T-cell (primary cell): ENCODE measurements at regions not wholly inside any gene's neighbourhood (a gene's known extent, or its start where the extent isn't known, plus 50 kb on each side); places are given as distances from the start of the nearest gene placed in this dataset.

Experiments used
- ATAC-seq, 4 experiments: fragments of 200-7000 bp in 3 of 4; fragments of 150-1000 bp in 1 of 4; cut with Tn5 transposase; replicated peaks in 1 of 4; 1 replicate in 3 of 4; 2 replicates in 1 of 4; pipeline ENCODE4 v1.10.0; 2021; ENCODE audit warnings: moderate library complexity in 3 of 4, mild to moderate bottlenecking in 2 of 4, moderate number of reproducible peaks in 1 of 4
- CTCF ChIA-PET, 2 donors: fragments of 300-600 bp; sonication (Branson Sonifier 250); formaldehyde crosslinking; loops; one replicate each; lab custom pipeline; 2022; ENCODE audit warnings: antibody characterized with exemption in 2 of 2; lab: Charles Lee
- POLR2A ChIA-PET, 2 donors: fragments of 300-600 bp; sonication (Branson Sonifier 250); formaldehyde crosslinking; loops; one replicate each; lab custom pipeline; 2022; ENCODE audit warnings: antibody characterized with exemption in 2 of 2; lab: Charles Lee
- DNase-seq, 35 experiments: peaks; one replicate each; pipeline versions ENCODE4 v3.0.0 to v3.0.0-alpha.2; 2013 to 2023
- H3K27ac ChIP-seq: one replicate; pipeline ENCODE4 v1.5.1; 2013; ENCODE audit warnings: low read length
- H3K27me3 ChIP-seq, 2 experiments: replicated peaks in 1 of 2; 1 replicate in 1 of 2; 2 replicates in 1 of 2; pipeline versions ENCODE4 v1.6.1 to v1.7.0; 2013; ENCODE audit warnings: low read length in 1 of 2, mixed read lengths in 1 of 2; ENCODE audit not compliant: control insufficient read depth in 2 of 2, insufficient read depth in 2 of 2; ENCODE audit errors: extremely low read depth in 1 of 2
- H3K36me3 ChIP-seq, 2 donors: 1 replicate in 1 of 2; 2 replicates in 1 of 2; pipeline versions ENCODE4 v1.6.1 to v1.7.0; 2013; ENCODE audit warnings: low read length in 1 of 2; ENCODE audit not compliant: control insufficient read depth in 2 of 2, insufficient read depth in 1 of 2; ENCODE audit errors: extremely low read depth in 1 of 2
- H3K4me1 ChIP-seq, 2 experiments: 1 replicate in 1 of 2; 2 replicates in 1 of 2; pipeline versions ENCODE4 v1.6.1 to v1.7.0; 2013; ENCODE audit warnings: low read length in 2 of 2, mixed read lengths in 1 of 2; ENCODE audit not compliant: insufficient read depth in 2 of 2, control insufficient read depth in 1 of 2; ENCODE audit errors: extremely low read depth in 1 of 2
- H3K4me3 ChIP-seq, 2 donors: 1 replicate in 1 of 2; 2 replicates in 1 of 2; pipeline versions ENCODE4 v1.5.1 to v1.7.0; 2013; ENCODE audit warnings: mild to moderate bottlenecking in 2 of 2, low read length in 1 of 2, moderate library complexity in 1 of 2; ENCODE audit not compliant: control insufficient read depth in 1 of 2; ENCODE audit errors: extremely low read depth in 1 of 2
- H3K9me3 ChIP-seq: 2 replicates; pipeline ENCODE4 v1.7.0; 2013
- H3K27ac Mint-ChIP-seq, 2 donors: one replicate each; pipeline ENCODE4 v1.8.0; 2020 to 2021; ENCODE audit warnings: mild to moderate bottlenecking in 2 of 2, mixed read lengths in 2 of 2
- H3K27me3 Mint-ChIP-seq, 2 donors: one replicate each; pipeline ENCODE4 v1.8.0; 2021 to 2022; ENCODE audit warnings: mixed read lengths in 2 of 2
- H3K36me3 Mint-ChIP-seq: one replicate; pipeline ENCODE4 v1.8.0; 2021; ENCODE audit warnings: mixed read lengths
- H3K4me1 Mint-ChIP-seq, 3 donors: one replicate each; pipeline ENCODE4 v1.8.0; 2020 to 2022; ENCODE audit warnings: mixed read lengths in 3 of 3, mild to moderate bottlenecking in 1 of 3
- H3K4me3 Mint-ChIP-seq, 3 donors: one replicate each; pipeline ENCODE4 v1.8.0; 2020 to 2022; ENCODE audit warnings: mild to moderate bottlenecking in 3 of 3, mixed read lengths in 3 of 3, moderate library complexity in 3 of 3
- H3K9me3 Mint-ChIP-seq, 3 donors: one replicate each; pipeline ENCODE4 v1.8.0; 2020 to 2022; ENCODE audit warnings: mixed read lengths in 3 of 3
- whole genome bisulfite sequencing: methylation state at CpG from one replicate; pipeline ENCODE4 v1.1.5; 2013; ENCODE audit warnings: missing lambda C conversion rate; ENCODE audit not compliant: insufficient coverage; 5-methylcytosine and 5-hydroxymethylcytosine counted together

DNA sequence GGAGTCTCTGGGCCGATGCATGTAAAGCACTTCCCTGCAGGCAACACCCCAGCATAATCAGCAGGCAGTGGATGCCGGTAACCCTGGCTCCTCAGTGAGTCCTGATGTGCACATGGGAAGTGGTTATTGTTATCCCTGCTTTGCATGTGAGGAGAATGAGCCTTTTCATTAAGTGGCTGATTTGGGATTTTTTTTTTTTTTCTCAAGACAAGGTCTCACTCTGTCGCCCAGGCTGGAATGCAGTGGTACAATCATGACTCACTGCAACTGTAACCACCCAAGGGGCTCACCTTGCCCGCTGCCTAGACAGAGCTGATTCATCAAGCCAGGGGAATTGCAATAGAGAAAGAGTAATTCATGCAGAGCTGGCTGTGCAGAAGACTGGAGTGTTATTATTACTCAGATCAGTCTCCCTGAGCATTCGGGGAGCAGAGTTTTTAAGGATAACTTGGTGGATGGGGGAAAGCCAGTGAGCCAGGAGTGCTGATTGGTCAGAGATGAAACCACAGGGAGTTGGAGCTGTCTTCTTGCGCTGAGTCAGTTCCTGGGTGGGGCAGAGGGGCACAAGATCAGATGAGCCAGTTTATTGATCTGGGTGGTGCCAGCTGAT lies 95.4 kb downstream of the SOCS6 start:
- no peak for DNase-seq
- ATAC-seq, result no peak
- no peaks in the 10 kb centered on the region for H3K36me3 Mint-ChIP-seq
- no peak overlapping the region for H3K27ac Mint-ChIP-seq
- Histone ChIP-seq H3K27ac (no peak overlapping the region), H3K4me3 (no peak overlapping the region), H3K27me3 (no peaks in the 10 kb centered on the region), H3K9me3 (no peaks in the 10 kb centered on the region), H3K36me3 (no peaks in the 10 kb centered on the region), H3K4me1 (no peaks in the 10 kb centered on the region)
- POLR2A ChIA-PET, result no interaction called here
- no peaks in the 10 kb centered on the region for H3K9me3 Mint-ChIP-seq
- no peak overlapping the region for H3K4me3 Mint-ChIP-seq
- no peaks in the 10 kb centered on the region for H3K4me1 Mint-ChIP-seq
- H3K27me3 Mint-ChIP-seq, result peaks cover 0 to 3% of the 10 kb centered on the region in 2 donors
- CTCF ChIA-PET, result no interaction called here
- 76% methylated on average over 2 of the region's 6 CpGs for WGBS

DNA sequence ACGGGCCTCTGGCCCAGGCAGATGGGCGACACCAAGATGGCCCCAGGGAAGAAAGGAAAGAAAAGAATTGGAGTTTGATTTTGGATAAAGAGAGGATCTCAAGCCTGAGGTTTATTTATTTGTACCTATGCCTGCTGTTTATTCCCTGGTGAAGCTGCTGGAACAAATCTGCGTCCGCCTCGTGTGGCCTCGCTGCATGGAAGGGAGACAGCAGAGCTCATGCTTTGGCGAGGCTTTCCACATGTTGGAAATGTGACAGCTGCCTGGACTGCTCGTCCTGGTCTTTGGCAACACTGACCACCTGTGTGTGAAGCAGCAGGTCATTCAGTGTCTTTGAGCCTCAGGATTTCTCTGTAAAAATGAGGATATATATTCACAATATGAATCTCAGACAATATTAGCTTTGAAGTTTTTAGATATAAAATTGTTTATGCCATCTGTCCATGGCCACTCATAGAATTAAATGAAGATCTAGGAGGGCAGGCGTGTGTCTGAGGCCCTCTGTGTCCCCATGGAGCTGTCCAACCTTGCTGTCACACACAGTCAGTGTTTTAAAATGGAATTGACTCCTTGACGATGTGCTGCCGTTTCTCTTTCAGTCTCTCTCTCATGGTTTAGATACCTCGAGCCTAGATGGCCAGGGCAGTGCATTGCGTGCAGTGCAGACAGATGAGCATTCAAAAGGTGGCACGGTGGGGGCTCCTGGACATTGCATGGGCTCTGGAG lies 94.3 kb downstream of the SOCS6 start:
- DNase-seq, result no peak
- 73% methylated on average over 13 of the region's 14 CpGs for WGBS
- no peaks in the 10 kb centered on the region for H3K4me1 Mint-ChIP-seq
- H3K4me1 ChIP-seq, result no peaks in the 10 kb centered on the region
- H3K36me3 Mint-ChIP-seq, result no peaks in the 10 kb centered on the region
- H3K27ac Mint-ChIP-seq, result no peak overlapping the region
- H3K27me3 ChIP-seq, result no peaks in the 10 kb centered on the region
- no peaks in the 10 kb centered on the region for H3K9me3 Mint-ChIP-seq
- no peak overlapping the region for H3K4me3 Mint-ChIP-seq
- no peaks in the 10 kb centered on the region for H3K9me3 ChIP-seq
- ChIA-PET CTCF (no interaction called here), POLR2A (interaction anchor here in 1 of 2 donors (0.7 kb wide), 1 partner anchor 34 kb away, joined by 3 read pairs; no protein-coding TSS in a partner anchor)
- no peak overlapping the region for H3K4me3 ChIP-seq
- no peak for ATAC-seq
- H3K27me3 Mint-ChIP-seq, result peaks cover 0 to 3% of the 10 kb centered on the region in 2 donors
- H3K36me3 ChIP-seq, result no peaks in the 10 kb centered on the region
- H3K27ac ChIP-seq, result no peak overlapping the region

DNA sequence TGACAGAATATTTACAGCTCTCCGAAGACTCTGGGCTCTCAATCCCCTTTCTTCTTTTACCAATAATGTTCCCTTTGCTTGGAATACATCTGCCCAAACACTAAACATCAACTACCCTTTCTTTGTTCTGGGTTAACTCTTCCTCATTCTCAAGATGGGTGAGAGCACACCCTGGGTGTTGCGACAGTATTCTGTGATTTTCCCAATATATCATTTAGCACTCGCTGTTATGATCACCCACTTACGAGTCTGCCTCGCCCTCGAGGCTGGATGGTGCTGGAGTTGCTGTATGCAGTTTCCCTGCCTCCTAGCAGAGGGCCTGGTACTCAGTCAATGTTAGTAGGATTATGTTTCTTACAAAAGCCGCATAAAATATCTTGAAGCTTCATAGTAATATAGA lies 93.2 kb downstream of the SOCS6 start:
- Mint-ChIP-seq H3K9me3 (no peaks in the 10 kb centered on the region), H3K27ac (no peak overlapping the region), H3K4me1 (no peaks in the 10 kb centered on the region), H3K36me3 (no peaks in the 10 kb centered on the region), H3K27me3 (peaks cover 0 to 3% of the 10 kb centered on the region in 2 donors), H3K4me3 (no peak overlapping the region)
- Histone ChIP-seq H3K4me3 (no peak overlapping the region), H3K36me3 (no peaks in the 10 kb centered on the region), H3K27me3 (no peaks in the 10 kb centered on the region), H3K4me1 (no peaks in the 10 kb centered on the region), H3K27ac (no peak overlapping the region), H3K9me3 (no peaks in the 10 kb centered on the region)
- ChIA-PET CTCF (no interaction called here), POLR2A (no interaction called here)
- 91% methylated on average over 3 of the region's 7 CpGs for WGBS
- no peak for ATAC-seq
- DNase-seq, result no peak

DNA sequence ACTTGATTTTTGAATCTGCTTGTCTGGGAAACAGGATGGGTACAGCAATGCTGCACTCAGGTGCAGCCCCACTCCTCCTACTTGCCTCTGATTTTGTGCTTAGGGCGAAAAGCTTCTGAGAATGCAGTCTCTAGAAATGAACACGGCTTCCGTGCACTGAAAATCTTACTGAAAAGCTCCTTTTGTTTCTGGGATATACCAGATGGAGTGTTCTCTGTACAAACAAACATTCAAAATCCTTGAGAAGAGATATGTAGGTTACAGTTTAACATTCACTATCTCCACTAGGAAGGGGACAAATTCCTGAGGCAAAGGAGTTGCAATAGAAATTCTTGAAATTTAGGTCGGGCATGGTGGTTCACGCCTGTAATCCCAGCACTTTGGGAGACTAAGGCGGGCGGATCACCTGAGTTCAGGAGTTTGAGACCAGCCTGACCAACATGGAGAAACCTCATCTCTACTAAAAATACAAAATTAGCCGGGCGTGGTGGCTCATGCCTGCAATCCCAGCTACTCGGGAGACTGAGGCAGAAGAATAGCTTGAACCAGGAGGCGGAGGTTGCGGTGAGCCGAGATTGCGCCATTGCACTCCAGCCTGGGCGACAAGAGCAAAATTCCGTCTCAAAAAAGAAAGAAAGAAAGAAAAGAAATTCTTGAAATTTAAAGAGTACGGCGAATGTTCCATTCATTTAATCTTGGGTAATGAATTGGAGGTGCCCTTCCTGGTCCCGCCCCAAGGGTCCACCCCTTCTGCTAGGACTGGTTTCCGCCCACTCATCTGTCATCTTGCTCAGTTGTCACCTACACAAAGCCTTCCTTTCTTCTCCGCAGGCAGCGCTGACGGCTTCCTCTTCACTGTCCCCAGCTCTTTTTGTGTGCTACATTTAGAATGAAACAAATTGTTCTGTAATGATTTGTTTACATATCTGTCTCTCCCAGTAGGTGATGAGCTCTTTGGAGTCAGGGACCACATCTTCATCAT lies 92.4 kb downstream of the SOCS6 start:
- DNase-seq, result no peak
- H3K4me3 Mint-ChIP-seq, result no peak overlapping the region
- H3K36me3 Mint-ChIP-seq, result no peaks in the 10 kb centered on the region

More for the DNA sequence above, 92.4 kb downstream of the SOCS6 start:
- H3K4me1 Mint-ChIP-seq, result no peaks in the 10 kb centered on the region
- peaks cover 0 to 3% of the 10 kb centered on the region in 2 donors for H3K27me3 Mint-ChIP-seq
- ChIA-PET CTCF (no interaction called here), POLR2A (no interaction called here)
- ATAC-seq, result no peak
- H3K4me1 ChIP-seq, result no peaks in the 10 kb centered on the region
- no peaks in the 10 kb centered on the region for H3K27me3 ChIP-seq
- H3K27ac ChIP-seq, result no peak overlapping the region
- no peak overlapping the region for H3K4me3 ChIP-seq
- H3K36me3 ChIP-seq, result no peaks in the 10 kb centered on the region
- 98% methylated on average over 7 of the region's 23 CpGs for WGBS
- H3K9me3 ChIP-seq, result no peaks in the 10 kb centered on the region
- H3K27ac Mint-ChIP-seq, result no peak overlapping the region
- H3K9me3 Mint-ChIP-seq, result no peaks in the 10 kb centered on the region
